Activated CD8-positive, alpha-beta memory T cell treated with anti-CD3 and anti-CD28 coated beads, Interleukin-2, amount 50 U/mL, for 1 hour (primary cell): ENCODE measurements at regions not wholly inside any gene's neighbourhood (a gene's known extent, or its start where the extent isn't known, plus 50 kb on each side); places are given as distances from the start of the nearest gene placed in this dataset.
"Not testable (repeated sequence)": the region's sequence is repeated elsewhere in the genome, so short reads cannot be mapped to it uniquely, and the experiment has no call there.

ENCODE experiments used
- DNase-seq: peaks from one replicate; pipeline ENCODE4 v3.0.0-alpha.2; 2020; ENCODE audit errors: extremely low read depth

- no peak for DNase-seq
Measured at GRCh38 chr9:81363916-81364480, 325.3 kb downstream of the TLE1 start.

- no peak for DNase-seq
Measured at GRCh38 chr9:81361296-81361695, 328.1 kb downstream of the TLE1 start.

- no peak for DNase-seq
Measured at GRCh38 chr9:81351166-81351565, 338.2 kb downstream of the TLE1 start.

GRCh38 chr9:81344366-81344765 lies 345.0 kb downstream of the TLE1 start:
- DNase-seq: no peak

- no peak for DNase-seq
Measured at GRCh38 chr9:81335879-81336421, 353.4 kb downstream of the TLE1 start.

GRCh38 chr9:81321551-81321950 lies 367.8 kb downstream of the TLE1 start:
- no peak for DNase-seq

GRCh38 chr9:81320909-81321482 lies 368.4 kb downstream of the TLE1 start:
- no peak for DNase-seq

- DNase-seq: no peak
Measured at GRCh38 chr9:81318571-81318970, 370.8 kb downstream of the TLE1 start.

GRCh38 chr9:81317939-81318338 lies 371.4 kb downstream of the TLE1 start:
- no peak for DNase-seq

GRCh38 chr9:81317223-81317622 lies 372.1 kb downstream of the TLE1 start:
- no peak for DNase-seq

GRCh38 chr9:81314490-81314889 lies 374.9 kb downstream of the TLE1 start:
- DNase-seq: no peak

GRCh38 chr9:81313877-81314276 lies 375.5 kb downstream of the TLE1 start:
- DNase-seq: no peak

GRCh38 chr9:81312346-81312745 lies 377.0 kb downstream of the TLE1 start:
- DNase-seq: no peak

GRCh38 chr9:81308404-81308803 lies 380.9 kb downstream of the TLE1 start:
- DNase-seq: no peak

GRCh38 chr9:81307791-81308190 lies 381.6 kb downstream of the TLE1 start:
- DNase-seq: not testable (repeated sequence)

- DNase-seq: no peak
Measured at GRCh38 chr9:81305561-81306182, 383.7 kb downstream of the TLE1 start.

GRCh38 chr9:81303658-81304057 lies 385.7 kb downstream of the TLE1 start:
- DNase-seq: no peak

GRCh38 chr9:81293651-81294050 lies 395.7 kb downstream of the TLE1 start:
- DNase-seq: no peak

GRCh38 chr9:81292056-81292805 lies 397.1 kb downstream of the TLE1 start:
- no peak for DNase-seq

GRCh38 chr9:81289622-81290021 lies 399.7 kb downstream of the TLE1 start:
- no peak for DNase-seq

GRCh38 chr9:81268048-81268447 lies 421.3 kb downstream of the TLE1 start:
- no peak for DNase-seq

- no peak for DNase-seq
Measured at GRCh38 chr9:81266674-81267073, 422.7 kb downstream of the TLE1 start.

- no peak for DNase-seq
Measured at GRCh38 chr9:81266086-81266485, 423.3 kb downstream of the TLE1 start.
